Suppressor macrophage (primary cell): ENCODE measurements at regions not wholly inside any gene's neighbourhood (a gene's known extent, or its start where the extent isn't known, plus 50 kb on each side); places are given as distances from the start of the nearest gene placed in this dataset.
"Not testable (repeated sequence)": the region's sequence is repeated elsewhere in the genome, so short reads cannot be mapped to it uniquely, and the experiment has no call there.

Experiments
- DNase-seq, 4 experiments: peaks; one replicate each; pipeline ENCODE4 v3.0.0-alpha.2; 2020 to 2022

GRCh38 chr5:9725265-9725664 is 95.1 kb upstream of the TAS2R1 start:
- DNase-seq: not testable (repeated sequence)

GRCh38 chr5:9724707-9725106 is 94.6 kb upstream of the TAS2R1 start:
- DNase-seq: no peak

- DNase-seq: no peak
These were observed 92.5 kb upstream of the TAS2R1 start for GRCh38 chr5:9722601-9723180.

GRCh38 chr5:9721161-9721560 is 91.0 kb upstream of the TAS2R1 start:
- no peak for DNase-seq

GRCh38 chr5:9720361-9720760 is 90.2 kb upstream of the TAS2R1 start:
- no peak for DNase-seq

GRCh38 chr5:9716838-9717281 is 86.7 kb upstream of the TAS2R1 start:
- no peak for DNase-seq

- DNase-seq: no peak
These were observed 85.8 kb upstream of the TAS2R1 start for GRCh38 chr5:9715891-9716335.

GRCh38 chr5:9713959-9714586 is 83.9 kb upstream of the TAS2R1 start:
- no peak for DNase-seq

- DNase-seq: no peak
These were observed 83.2 kb upstream of the TAS2R1 start for GRCh38 chr5:9713356-9713755.

- DNase-seq: no peak
These were observed 82.8 kb upstream of the TAS2R1 start for GRCh38 chr5:9712911-9713310.

GRCh38 chr5:9712506-9712905 is 82.4 kb upstream of the TAS2R1 start:
- no peak for DNase-seq

GRCh38 chr5:9710069-9710468 is 79.9 kb upstream of the TAS2R1 start:
- no peak for DNase-seq

- no peak for DNase-seq
These were observed 77.7 kb upstream of the TAS2R1 start for GRCh38 chr5:9707732-9708462.

GRCh38 chr5:9699681-9700080 is 69.5 kb upstream of the TAS2R1 start:
- no peak for DNase-seq

GRCh38 chr5:9698841-9699240 is 68.7 kb upstream of the TAS2R1 start:
- no peak for DNase-seq

- DNase-seq: no peak
These were observed 68.1 kb upstream of the TAS2R1 start for GRCh38 chr5:9698125-9698826.

GRCh38 chr5:9692576-9692975 is 62.4 kb upstream of the TAS2R1 start:
- DNase-seq: no peak

GRCh38 chr5:9691261-9691660 is 61.1 kb upstream of the TAS2R1 start:
- DNase-seq: no peak

GRCh38 chr5:9690751-9691150 is 60.6 kb upstream of the TAS2R1 start:
- no peak for DNase-seq

GRCh38 chr5:9686216-9686615 is 56.1 kb upstream of the TAS2R1 start:
- no peak for DNase-seq

GRCh38 chr5:9681706-9682105 is 51.6 kb upstream of the TAS2R1 start:
- no peak for DNase-seq
